ENCODE measurements at regions not wholly inside any gene's neighbourhood (a gene's known extent, or its start where the extent isn't known, plus 50 kb on each side); places are given as distances from the start of the nearest gene placed in this dataset.

DNA sequence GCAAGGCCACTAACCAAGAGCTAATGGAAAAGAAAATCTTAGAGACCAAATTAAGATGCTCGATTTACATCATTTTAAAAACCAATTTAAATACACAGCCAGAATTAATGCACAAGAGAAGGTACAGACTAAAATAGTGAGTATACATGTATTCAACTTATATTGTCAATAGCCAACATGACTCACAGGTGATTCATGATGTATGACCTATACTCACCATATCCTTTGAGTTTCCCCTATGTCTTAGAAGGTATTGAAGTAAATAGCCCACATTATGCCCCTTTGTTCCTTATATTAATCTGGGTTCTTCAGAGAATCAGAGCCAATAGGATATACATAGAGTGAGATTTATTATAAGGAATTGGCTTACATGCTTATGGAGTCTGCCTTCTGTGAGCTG lies 97.5 kb upstream of the ANO3 start:
- TF ChIP-seq POLR2A (IDR thresholded peaks at IDR 0.05; ENCODE audit: borderline replicate concordance, extremely low read depth, insufficient read depth, insufficient read length) (no peak), POLR2AphosphoS5 (IDR thresholded peaks at IDR 0.05; ENCODE audit: low read depth, low read length) (no peak), EZH2 (IDR thresholded peaks at IDR 0.05) (no peak), RAD21 (IDR thresholded peaks at IDR 0.05; ENCODE audit: low read depth) (no peak), EGR1 (IDR thresholded peaks at IDR 0.05; ENCODE audit: low read depth) (no peak)
- TF ChIP-seq, protein P1, sequence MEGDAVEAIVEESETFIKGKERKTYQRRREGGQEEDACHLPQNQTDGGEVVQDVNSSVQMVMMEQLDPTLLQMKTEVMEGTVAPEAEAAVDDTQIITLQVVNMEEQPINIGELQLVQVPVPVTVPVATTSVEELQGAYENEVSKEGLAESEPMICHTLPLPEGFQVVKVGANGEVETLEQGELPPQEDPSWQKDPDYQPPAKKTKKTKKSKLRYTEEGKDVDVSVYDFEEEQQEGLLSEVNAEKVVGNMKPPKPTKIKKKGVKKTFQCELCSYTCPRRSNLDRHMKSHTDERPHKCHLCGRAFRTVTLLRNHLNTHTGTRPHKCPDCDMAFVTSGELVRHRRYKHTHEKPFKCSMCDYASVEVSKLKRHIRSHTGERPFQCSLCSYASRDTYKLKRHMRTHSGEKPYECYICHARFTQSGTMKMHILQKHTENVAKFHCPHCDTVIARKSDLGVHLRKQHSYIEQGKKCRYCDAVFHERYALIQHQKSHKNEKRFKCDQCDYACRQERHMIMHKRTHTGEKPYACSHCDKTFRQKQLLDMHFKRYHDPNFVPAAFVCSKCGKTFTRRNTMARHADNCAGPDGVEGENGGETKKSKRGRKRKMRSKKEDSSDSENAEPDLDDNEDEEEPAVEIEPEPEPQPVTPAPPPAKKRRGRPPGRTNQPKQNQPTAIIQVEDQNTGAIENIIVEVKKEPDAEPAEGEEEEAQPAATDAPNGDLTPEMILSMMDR (IDR thresholded peaks at IDR 0.05 in 2 of 3, conservative IDR thresholded peaks at IDR 0.05 in 1 of 3; ENCODE audit: borderline replicate concordance in 1 of 3, insufficient read depth in 1 of 3, low read depth in 2 of 3, low read length in 2 of 3): no peak

Measured in HCT116 (cell line).